Neural progenitor cell (in vitro differentiated cells): ENCODE measurements at regions not wholly inside any gene's neighbourhood (a gene's known extent, or its start where the extent isn't known, plus 50 kb on each side); places are given as distances from the start of the nearest gene placed in this dataset.

Experiments
- DNase-seq: peaks from one replicate; pipeline ENCODE4 v3.0.0-alpha.2; 2016; ENCODE audit warnings: low spot score
- H2AFZ ChIP-seq: fragments of 200-600 bp; sonication (generic); replicated peaks from 2 replicates; pipeline ENCODE4 v1.6.1; 2016; ENCODE audit warnings: antibody characterized with exemption
- H3F3A ChIP-seq: fragments of 200-600 bp; sonication (generic); 2 replicates; pipeline ENCODE4 v1.6.1; 2016; ENCODE audit warnings: antibody characterized with exemption, low read depth
- H3K27ac ChIP-seq: fragments of 200-600 bp; sonication (generic); 2 replicates; pipeline ENCODE4 v1.5.1; 2016; ENCODE audit warnings: mild to moderate bottlenecking
- H3K27me3 ChIP-seq: fragments of 200-600 bp; sonication (generic); 2 replicates; pipeline ENCODE4 v1.6.1; 2016; ENCODE audit warnings: mild to moderate bottlenecking, moderate library complexity
- H3K36me3 ChIP-seq: fragments of 200-600 bp; sonication (generic); 2 replicates; pipeline ENCODE4 v1.5.1; 2016
- H3K4me1 ChIP-seq: fragments of 200-600 bp; sonication (generic); 2 replicates; pipeline ENCODE4 v1.6.1; 2016; ENCODE audit warnings: mixed run types
- H3K4me2 ChIP-seq: fragments of 200-600 bp; sonication (generic); 2 replicates; pipeline ENCODE4 v1.6.1; 2016
- H3K4me3 ChIP-seq: fragments of 200-600 bp; sonication (generic); 2 replicates; pipeline ENCODE4 v1.5.1; 2016
- H3K79me2 ChIP-seq: fragments of 200-600 bp; sonication (generic); 2 replicates; pipeline ENCODE4 v1.6.1; 2016; ENCODE audit warnings: low read depth
- H3K9ac ChIP-seq: fragments of 200-600 bp; sonication (generic); 2 replicates; pipeline ENCODE4 v1.6.1; 2016
- H3K9me3 ChIP-seq: fragments of 200-600 bp; sonication (generic); 2 replicates; pipeline ENCODE4 v1.5.1; 2016; ENCODE audit warnings: low read depth
- H4K20me1 ChIP-seq: fragments of 200-600 bp; sonication (generic); 2 replicates; pipeline ENCODE4 v1.6.1; 2016; ENCODE audit warnings: low read depth
- H3K27ac Mint-ChIP-seq: 3 replicates; pipeline ENCODE4 v1.8.0; 2021; ENCODE audit warnings: mixed read lengths
- H3K27me3 Mint-ChIP-seq: 2 replicates; pipeline ENCODE4 v1.8.0; 2022; ENCODE audit warnings: low read depth, mild to moderate bottlenecking, inconsistent platforms, moderate library complexity, mixed read lengths; ENCODE audit not compliant: insufficient read depth
- H3K36me3 Mint-ChIP-seq: 3 replicates; pipeline ENCODE4 v1.8.0; 2021; ENCODE audit warnings: mixed read lengths
- H3K4me1 Mint-ChIP-seq: 3 replicates; pipeline ENCODE4 v1.8.0; 2021; ENCODE audit warnings: mixed read lengths
- H3K4me3 Mint-ChIP-seq: 3 replicates; pipeline ENCODE4 v1.8.0; 2021; ENCODE audit warnings: mild to moderate bottlenecking, moderate library complexity, mixed read lengths
- H3K9me3 Mint-ChIP-seq: 3 replicates; pipeline ENCODE4 v1.8.0; 2020; ENCODE audit warnings: mixed read lengths
- EZH2 ChIP-seq: fragments of 200-600 bp; sonication (generic); IDR thresholded peaks from 2 replicates; pipeline ENCODE4 v1.6.1; 2017; ENCODE audit warnings: antibody characterized with exemption, mild to moderate bottlenecking, moderate library complexity
- EZH2phosphoT487 ChIP-seq: fragments of 200-600 bp; sonication (generic); IDR thresholded peaks from 2 replicates; pipeline ENCODE4 v1.6.1; 2017; ENCODE audit warnings: antibody characterized with exemption
- TF ChIP-seq, protein P1 (sequence below): fragments of 200-600 bp; sonication (generic); IDR thresholded peaks from 2 replicates; pipeline ENCODE4 v1.5.1; 2017; ENCODE audit warnings: antibody characterized with exemption, mild to moderate bottlenecking

DNA sequence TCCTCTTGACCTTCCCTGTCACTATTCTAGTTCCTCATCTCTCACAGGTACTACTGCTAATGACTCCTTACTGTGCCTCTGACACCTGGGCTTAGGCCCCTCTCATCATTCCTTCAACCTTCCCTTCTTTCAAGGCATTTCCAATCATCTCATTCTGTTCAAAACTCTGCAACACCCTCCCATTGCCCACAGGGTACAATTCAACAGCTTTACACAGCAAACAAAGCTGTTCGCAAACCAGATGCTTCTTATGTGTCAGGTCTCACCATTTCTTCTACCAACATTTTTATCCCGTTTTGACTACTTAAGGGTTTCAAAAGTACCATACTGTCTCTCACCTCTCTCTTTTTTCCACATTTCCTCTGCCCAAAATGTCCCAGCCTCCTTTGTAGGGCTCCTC lies 84.4 kb upstream of the ID4 start:
- H3K4me1 ChIP-seq, result no peaks in the 10 kb centered on the region
- H3K27ac Mint-ChIP-seq, result no peak overlapping the region
- no peak overlapping the region for H3K27ac ChIP-seq
- no peak overlapping the region for H3K4me2 ChIP-seq
- no peaks in the 10 kb centered on the region for H3K27me3 ChIP-seq
- DNase-seq, result no peak
- H2AFZ ChIP-seq, result peak overlapping the region; percentile 65
- no peaks in the 10 kb centered on the region for H3F3A ChIP-seq
- H3K4me3 Mint-ChIP-seq, result no peak overlapping the region
- no peaks in the 10 kb centered on the region for H3K36me3 ChIP-seq
- TF ChIP-seq EZH2phosphoT487 (no peak), EZH2 (no peak)
- TF ChIP-seq, protein P1, sequence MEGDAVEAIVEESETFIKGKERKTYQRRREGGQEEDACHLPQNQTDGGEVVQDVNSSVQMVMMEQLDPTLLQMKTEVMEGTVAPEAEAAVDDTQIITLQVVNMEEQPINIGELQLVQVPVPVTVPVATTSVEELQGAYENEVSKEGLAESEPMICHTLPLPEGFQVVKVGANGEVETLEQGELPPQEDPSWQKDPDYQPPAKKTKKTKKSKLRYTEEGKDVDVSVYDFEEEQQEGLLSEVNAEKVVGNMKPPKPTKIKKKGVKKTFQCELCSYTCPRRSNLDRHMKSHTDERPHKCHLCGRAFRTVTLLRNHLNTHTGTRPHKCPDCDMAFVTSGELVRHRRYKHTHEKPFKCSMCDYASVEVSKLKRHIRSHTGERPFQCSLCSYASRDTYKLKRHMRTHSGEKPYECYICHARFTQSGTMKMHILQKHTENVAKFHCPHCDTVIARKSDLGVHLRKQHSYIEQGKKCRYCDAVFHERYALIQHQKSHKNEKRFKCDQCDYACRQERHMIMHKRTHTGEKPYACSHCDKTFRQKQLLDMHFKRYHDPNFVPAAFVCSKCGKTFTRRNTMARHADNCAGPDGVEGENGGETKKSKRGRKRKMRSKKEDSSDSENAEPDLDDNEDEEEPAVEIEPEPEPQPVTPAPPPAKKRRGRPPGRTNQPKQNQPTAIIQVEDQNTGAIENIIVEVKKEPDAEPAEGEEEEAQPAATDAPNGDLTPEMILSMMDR, result no peak
- no peaks in the 10 kb centered on the region for H3K9me3 ChIP-seq
- no peak overlapping the region for H3K4me3 ChIP-seq
- no peaks in the 10 kb centered on the region for H3K9me3 Mint-ChIP-seq
- no peaks in the 10 kb centered on the region for H4K20me1 ChIP-seq
- peaks cover 9% of the 10 kb centered on the region for H3K4me1 Mint-ChIP-seq
- H3K9ac ChIP-seq, result no peak overlapping the region
- no peaks in the 10 kb centered on the region for H3K36me3 Mint-ChIP-seq
- no peaks in the 10 kb centered on the region for H3K27me3 Mint-ChIP-seq
- H3K79me2 ChIP-seq, result no peaks in the 10 kb centered on the region

DNA sequence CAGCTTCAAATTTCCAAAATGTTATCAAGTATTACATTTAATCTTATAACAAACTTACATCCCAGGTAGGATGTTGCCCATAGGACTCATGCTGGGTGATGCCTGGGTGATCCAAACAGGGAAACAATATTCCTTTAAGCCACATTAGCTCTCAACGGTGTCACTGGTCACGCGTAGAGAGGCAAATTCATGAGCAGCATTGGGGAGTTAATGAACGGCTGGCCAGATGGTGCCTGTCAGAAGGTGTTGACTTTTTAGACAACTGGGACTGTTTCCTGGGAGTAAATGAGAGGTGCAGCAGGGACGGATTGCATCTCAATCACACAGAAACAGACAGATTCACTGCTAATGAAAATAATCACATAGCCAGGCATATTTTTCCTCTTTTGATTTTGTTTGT lies 83.3 kb upstream of the ID4 start:
- Histone ChIP-seq H2AFZ (no peak overlapping the region), H3F3A (no peaks in the 10 kb centered on the region), H3K4me2 (no peak overlapping the region), H4K20me1 (no peaks in the 10 kb centered on the region), H3K4me1 (no peaks in the 10 kb centered on the region), H3K79me2 (no peaks in the 10 kb centered on the region), H3K9ac (no peak overlapping the region), H3K27ac (no peak overlapping the region), H3K36me3 (no peaks in the 10 kb centered on the region), H3K4me3 (no peak overlapping the region), H3K9me3 (no peaks in the 10 kb centered on the region), H3K27me3 (no peaks in the 10 kb centered on the region)
- Mint-ChIP-seq H3K4me3 (no peak overlapping the region), H3K9me3 (no peaks in the 10 kb centered on the region), H3K4me1 (peaks cover 11% of the 10 kb centered on the region), H3K36me3 (no peaks in the 10 kb centered on the region), H3K27me3 (no peaks in the 10 kb centered on the region), H3K27ac (no peak overlapping the region)
- no peak for DNase-seq
- TF ChIP-seq EZH2 (no peak), EZH2phosphoT487 (no peak)
- TF ChIP-seq, protein P1, result no peak

DNA sequence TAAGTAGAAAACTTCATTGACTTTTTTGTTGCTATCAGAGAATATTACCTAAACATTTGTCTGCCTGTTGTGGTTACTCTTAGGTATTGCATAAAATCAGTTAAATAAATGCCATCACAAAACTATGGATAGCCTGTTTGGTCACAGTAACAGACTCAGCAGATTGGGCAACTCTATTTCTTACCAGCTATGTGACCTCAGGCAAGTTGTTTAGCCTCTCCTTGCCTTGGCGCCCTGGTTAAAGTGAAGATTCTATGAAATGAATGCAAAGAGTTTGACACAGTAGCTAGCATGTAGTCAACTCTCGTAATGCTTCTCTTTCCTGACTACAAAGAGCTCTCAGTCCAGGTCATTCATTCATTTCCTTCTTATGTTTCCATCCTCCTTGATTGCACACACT lies 82.5 kb upstream of the ID4 start:
- DNase-seq, result no peak
- H3K4me1 Mint-ChIP-seq, result peaks cover 11% of the 10 kb centered on the region
- H3K27me3 ChIP-seq, result no peaks in the 10 kb centered on the region
- H3F3A ChIP-seq, result no peaks in the 10 kb centered on the region
- H3K36me3 ChIP-seq, result no peaks in the 10 kb centered on the region
- H3K27me3 Mint-ChIP-seq, result no peaks in the 10 kb centered on the region
- no peaks in the 10 kb centered on the region for H3K79me2 ChIP-seq
- no peaks in the 10 kb centered on the region for H3K9me3 Mint-ChIP-seq
- H3K9me3 ChIP-seq, result no peaks in the 10 kb centered on the region
- no peak overlapping the region for H2AFZ ChIP-seq
- no peaks in the 10 kb centered on the region for H3K36me3 Mint-ChIP-seq
- no peak overlapping the region for H3K4me3 ChIP-seq
- H3K9ac ChIP-seq, result no peak overlapping the region
- H3K27ac Mint-ChIP-seq, result no peak overlapping the region
- H3K4me1 ChIP-seq, result no peaks in the 10 kb centered on the region
- no peak overlapping the region for H3K4me3 Mint-ChIP-seq
- no peaks in the 10 kb centered on the region for H4K20me1 ChIP-seq
- no peak overlapping the region for H3K4me2 ChIP-seq
- TF ChIP-seq, protein P1, result no peak
- TF ChIP-seq EZH2 (no peak), EZH2phosphoT487 (no peak)
- no peak overlapping the region for H3K27ac ChIP-seq

DNA sequence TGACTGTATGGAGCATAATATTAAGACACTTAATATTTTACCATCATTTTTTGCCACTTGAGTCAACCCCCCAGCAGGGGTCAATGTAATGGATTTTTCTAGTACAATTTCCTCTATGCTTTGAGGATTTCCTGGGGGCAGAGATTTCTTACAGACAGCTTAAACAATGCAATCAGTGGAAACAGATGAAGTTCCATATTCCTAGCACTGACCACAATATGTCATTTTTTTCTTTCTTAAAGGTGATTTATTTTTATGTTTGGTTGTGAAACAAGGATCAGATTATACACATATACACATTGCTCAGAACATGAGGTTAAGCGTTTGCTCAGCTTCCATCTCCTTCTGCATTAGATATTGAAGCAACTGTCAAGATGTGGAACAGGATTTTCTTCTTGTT lies 82.0 kb upstream of the ID4 start:
- Histone ChIP-seq H4K20me1 (no peaks in the 10 kb centered on the region), H3K4me2 (no peak overlapping the region)
- DNase-seq, result no peak

More for the DNA sequence above, 82.0 kb upstream of the ID4 start:
- no peaks in the 10 kb centered on the region for H3K27me3 ChIP-seq
- no peak for TF ChIP-seq EZH2
- no peak for TF ChIP-seq EZH2phosphoT487
- TF ChIP-seq, protein P1, result no peak
- H3K79me2 ChIP-seq, result no peaks in the 10 kb centered on the region
- H3K9me3 ChIP-seq, result no peaks in the 10 kb centered on the region
- Mint-ChIP-seq H3K36me3 (no peaks in the 10 kb centered on the region), H3K27ac (no peak overlapping the region), H3K9me3 (no peaks in the 10 kb centered on the region), H3K27me3 (no peaks in the 10 kb centered on the region), H3K4me3 (no peak overlapping the region), H3K4me1 (peaks cover 11% of the 10 kb centered on the region)
- H3K27ac ChIP-seq, result no peak overlapping the region
- no peaks in the 10 kb centered on the region for H3K36me3 ChIP-seq
- no peak overlapping the region for H2AFZ ChIP-seq
- H3K4me3 ChIP-seq, result no peak overlapping the region
- H3K9ac ChIP-seq, result no peak overlapping the region
- H3K4me1 ChIP-seq, result no peaks in the 10 kb centered on the region
- no peaks in the 10 kb centered on the region for H3F3A ChIP-seq
